Osteoblast (primary cell): ENCODE measurements at regions not wholly inside any gene's neighbourhood (a gene's known extent, or its start where the extent isn't known, plus 50 kb on each side); places are given as distances from the start of the nearest gene placed in this dataset.

Experiments
- DNase-seq: peaks from one replicate; pipeline ENCODE4 v3.0.0; 2011; ENCODE audit warnings: low spot score, mixed read lengths; ENCODE audit not compliant: insufficient read length; ENCODE audit errors: missing footprints
- H2AFZ ChIP-seq: 2 replicates; pipeline ENCODE4 v1.6.0; 2011; ENCODE audit warnings: mild to moderate bottlenecking, low read length
- H3K27ac ChIP-seq: 2 replicates; pipeline ENCODE4 v1.5.1; 2011; ENCODE audit warnings: mild to moderate bottlenecking, low read depth, low read length, moderate library complexity
- H3K27me3 ChIP-seq: 2 replicates; pipeline ENCODE4 v1.6.0; 2012; ENCODE audit warnings: mild to moderate bottlenecking, control low read depth, inconsistent platforms, low read length, moderate library complexity; ENCODE audit not compliant: insufficient read depth
- H3K36me3 ChIP-seq: 2 replicates; pipeline ENCODE4 v1.5.1; 2011; ENCODE audit warnings: mild to moderate bottlenecking, low read length, control low read depth, moderate library complexity; ENCODE audit not compliant: insufficient read depth
- H3K4me1 ChIP-seq: 2 replicates; pipeline ENCODE4 v1.5.1; 2011; ENCODE audit warnings: mild to moderate bottlenecking, low read length, control low read depth, moderate library complexity; ENCODE audit not compliant: insufficient read depth
- H3K4me2 ChIP-seq: 2 replicates; pipeline ENCODE4 v1.6.0; 2011; ENCODE audit warnings: mild to moderate bottlenecking, low read length; ENCODE audit not compliant: insufficient read depth
- H3K4me3 ChIP-seq: fragments of 200-600 bp; sonication (generic); 3 replicates; pipeline ENCODE4 v1.5.1; 2012; ENCODE audit warnings: mild to moderate bottlenecking, low read length, inconsistent platforms; ENCODE audit not compliant: insufficient read depth
- H3K79me2 ChIP-seq: 2 replicates; pipeline ENCODE4 v1.6.0; 2012; ENCODE audit warnings: mild to moderate bottlenecking, low read length, control low read depth, inconsistent platforms; ENCODE audit not compliant: insufficient read depth
- H3K9me3 ChIP-seq: 2 replicates; pipeline ENCODE4 v1.5.1; 2011; ENCODE audit warnings: low read depth, low read length, control low read depth
- H4K20me1 ChIP-seq: 2 replicates; pipeline ENCODE4 v1.6.0; 2012; ENCODE audit warnings: mild to moderate bottlenecking, low read length, control low read depth; ENCODE audit not compliant: insufficient read depth
- CTCF ChIP-seq: IDR thresholded peaks from 2 replicates; pipeline ENCODE4 v1.5.1; 2011; ENCODE audit warnings: mild to moderate bottlenecking, low read depth, low read length, moderate library complexity; ENCODE audit errors: extremely low read depth

- Histone ChIP-seq H3K27me3 (no peaks in the 10 kb centered on the region), H3K4me2 (no peak overlapping the region), H4K20me1 (no peaks in the 10 kb centered on the region), H3K36me3 (no peaks in the 10 kb centered on the region), H3K79me2 (no peaks in the 10 kb centered on the region), H3K9me3 (no peaks in the 10 kb centered on the region), H2AFZ (no peak overlapping the region), H3K4me3 (no peak overlapping the region), H3K4me1 (no peaks in the 10 kb centered on the region), H3K27ac (no peak overlapping the region)
- no peak for TF ChIP-seq CTCF
- no peak for DNase-seq
Measured at GRCh38 chr5:89885670-89886069, 523.9 kb downstream of the CETN3 start.

- Histone ChIP-seq H2AFZ (no peak overlapping the region), H3K36me3 (no peaks in the 10 kb centered on the region), H3K27me3 (no peaks in the 10 kb centered on the region), H3K4me1 (no peaks in the 10 kb centered on the region), H3K79me2 (no peaks in the 10 kb centered on the region), H3K4me3 (no peak overlapping the region), H4K20me1 (no peaks in the 10 kb centered on the region), H3K9me3 (no peaks in the 10 kb centered on the region), H3K27ac (no peak overlapping the region), H3K4me2 (no peak overlapping the region)
- no peak for TF ChIP-seq CTCF
- DNase-seq, result no peak
Measured at GRCh38 chr5:89883967-89884366, 525.6 kb downstream of the CETN3 start.

GRCh38 chr5:89878140-89879132, 531.1 kb downstream of the CETN3 start:
- Histone ChIP-seq H3K36me3 (no peaks in the 10 kb centered on the region), H3K4me2 (peak overlapping the region; percentile 65), H3K4me1 (peaks cover 13% of the 10 kb centered on the region), H3K79me2 (no peaks in the 10 kb centered on the region), H3K27ac (peak overlapping the region; percentile 62), H3K4me3 (no peak overlapping the region), H3K9me3 (peaks cover 2% of the 10 kb centered on the region), H4K20me1 (no peaks in the 10 kb centered on the region), H3K27me3 (no peaks in the 10 kb centered on the region), H2AFZ (peak overlapping the region; percentile 79)
- peak; percentile 17 for DNase-seq
- no peak for TF ChIP-seq CTCF

- TF ChIP-seq CTCF, result no peak
- Histone ChIP-seq H3K36me3 (no peaks in the 10 kb centered on the region), H3K4me1 (no peaks in the 10 kb centered on the region), H2AFZ (peak overlapping the region; percentile 17), H3K9me3 (peaks cover 2% of the 10 kb centered on the region), H4K20me1 (no peaks in the 10 kb centered on the region), H3K27ac (no peak overlapping the region), H3K4me2 (peak overlapping the region; percentile 18), H3K27me3 (no peaks in the 10 kb centered on the region), H3K4me3 (no peak overlapping the region), H3K79me2 (no peaks in the 10 kb centered on the region)
- no peak for DNase-seq
Measured at GRCh38 chr5:89871906-89872305, 537.6 kb downstream of the CETN3 start.
